SU-DHL-6 (cell line): ENCODE measurements at regions not wholly inside any gene's neighbourhood (a gene's known extent, or its start where the extent isn't known, plus 50 kb on each side); places are given as distances from the start of the nearest gene placed in this dataset.

Experiments
- H2AFZ ChIP-seq: fragments of 200-600 bp; sonication (generic); 2 replicates; pipeline ENCODE4 v1.6.1; 2014; ENCODE audit warnings: low read depth, mild to moderate bottlenecking, moderate library complexity, mixed read lengths, antibody characterized with exemption, low read length; ENCODE audit not compliant: severe bottlenecking
- H3F3A ChIP-seq: fragments of 200-600 bp; shearing (Covaris generic); 2 replicates; pipeline ENCODE4 v1.6.0; 2016; ENCODE audit warnings: antibody characterized with exemption, mild to moderate bottlenecking; ENCODE audit not compliant: insufficient read depth
- H3K27ac ChIP-seq: fragments of 200-600 bp; sonication (generic); 2 replicates; pipeline ENCODE4 v1.5.1; 2016; ENCODE audit warnings: low read depth, mild to moderate bottlenecking, low read length, moderate library complexity, mixed read lengths
- H3K27me3 ChIP-seq: fragments of 200-600 bp; sonication (generic), shearing (Covaris generic); 2 replicates; pipeline ENCODE4 v1.6.0; 2014; ENCODE audit warnings: mild to moderate bottlenecking, low read length
- H3K36me3 ChIP-seq: fragments of 200-600 bp; sonication (generic); 2 replicates; pipeline ENCODE4 v1.6.1; 2014; ENCODE audit warnings: mild to moderate bottlenecking, low read length, mixed read lengths
- H3K4me2 ChIP-seq: fragments of 300-600, 200-600 bp; shearing (Covaris generic), sonication (generic); 2 replicates; pipeline ENCODE4 v1.6.0; 2014; ENCODE audit warnings: low read length, low read depth, mild to moderate bottlenecking; ENCODE audit not compliant: poor library complexity, severe bottlenecking
- H3K4me3 ChIP-seq: fragments of 200-600 bp; sonication (generic); 2 replicates; pipeline ENCODE4 v1.5.1; 2014; ENCODE audit warnings: antibody characterized with exemption, low read length, mild to moderate bottlenecking, mixed read lengths; ENCODE audit not compliant: insufficient read depth, poor library complexity, severe bottlenecking
- H3K79me2 ChIP-seq: fragments of 200-600 bp; sonication (generic); 2 replicates; pipeline ENCODE4 v1.6.1; 2014; ENCODE audit warnings: mild to moderate bottlenecking, low read length, moderate library complexity; ENCODE audit not compliant: insufficient read depth
- H3K9ac ChIP-seq: fragments of 200-600 bp; sonication (generic); 2 replicates; pipeline ENCODE4 v1.7.0; 2014; ENCODE audit warnings: mild to moderate bottlenecking, low read length
- H3K9me2 ChIP-seq: fragments of 200-600 bp; sonication (generic); replicated peaks from 2 replicates; pipeline ENCODE4 v1.6.1; 2014; ENCODE audit warnings: low read length; ENCODE audit not compliant: insufficient read depth
- H3K9me3 ChIP-seq: fragments of 200-600 bp; sonication (generic); 2 replicates; pipeline ENCODE4 v1.6.1; 2014; ENCODE audit warnings: low read length, mixed read lengths; ENCODE audit not compliant: insufficient read depth
- H4K20me1 ChIP-seq: fragments of 200-600 bp; sonication (generic); 2 replicates; pipeline ENCODE4 v1.6.1; 2014; ENCODE audit warnings: low read depth, mild to moderate bottlenecking, antibody characterized with exemption, low read length, moderate library complexity, mixed read lengths
- EZH2phosphoT487 ChIP-seq: fragments of 200-600 bp; sonication (generic), shearing (Covaris generic); conservative IDR thresholded peaks from 2 replicates; pipeline ENCODE4 v1.6.1; 2018; ENCODE audit warnings: mild to moderate bottlenecking, antibody characterized with exemption, low read length, moderate library complexity, mixed read lengths
- TF ChIP-seq, protein P1 (sequence below): fragments of 200-600 bp; sonication (generic); IDR thresholded peaks from one replicate; pipeline ENCODE4 v1.5.1; 2017; ENCODE audit warnings: antibody characterized with exemption, mild to moderate bottlenecking, low read length, moderate library complexity; ENCODE audit not compliant: insufficient read depth, poor library complexity, severe bottlenecking

DNA sequence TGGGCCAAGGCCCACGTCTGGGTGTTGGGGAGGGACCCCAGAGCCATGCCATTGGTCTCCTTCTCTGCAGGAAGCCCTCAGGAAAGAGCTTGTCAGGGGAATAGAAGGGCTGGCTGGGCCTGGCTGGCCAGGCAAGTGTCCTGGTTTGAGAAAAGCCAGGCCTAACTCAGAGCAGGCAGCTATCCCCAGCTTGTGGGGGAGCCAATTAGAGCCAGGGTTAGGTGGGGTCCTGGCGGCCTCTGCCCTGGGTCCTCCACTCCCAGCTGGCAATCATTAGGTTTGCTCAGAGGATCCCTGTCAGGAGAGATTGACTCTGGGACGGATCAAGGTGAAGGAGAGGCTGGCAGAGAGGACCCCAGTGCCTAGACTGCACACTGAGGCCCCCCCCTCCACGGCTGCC is 64.8 kb downstream of the PJA1 start:
- Histone ChIP-seq H3K9ac (no peak overlapping the region), H4K20me1 (no peaks in the 10 kb centered on the region), H3K9me2 (no peaks in the 10 kb centered on the region), H3K4me2 (no peak overlapping the region), H3K27me3 (no peaks in the 10 kb centered on the region), H3K4me3 (no peak overlapping the region), H3K79me2 (no peaks in the 10 kb centered on the region), H3K27ac (no peak overlapping the region), H3K9me3 (no peaks in the 10 kb centered on the region), H2AFZ (no peak overlapping the region), H3K36me3 (no peaks in the 10 kb centered on the region), H3F3A (no peaks in the 10 kb centered on the region)
- TF ChIP-seq, protein P1, sequence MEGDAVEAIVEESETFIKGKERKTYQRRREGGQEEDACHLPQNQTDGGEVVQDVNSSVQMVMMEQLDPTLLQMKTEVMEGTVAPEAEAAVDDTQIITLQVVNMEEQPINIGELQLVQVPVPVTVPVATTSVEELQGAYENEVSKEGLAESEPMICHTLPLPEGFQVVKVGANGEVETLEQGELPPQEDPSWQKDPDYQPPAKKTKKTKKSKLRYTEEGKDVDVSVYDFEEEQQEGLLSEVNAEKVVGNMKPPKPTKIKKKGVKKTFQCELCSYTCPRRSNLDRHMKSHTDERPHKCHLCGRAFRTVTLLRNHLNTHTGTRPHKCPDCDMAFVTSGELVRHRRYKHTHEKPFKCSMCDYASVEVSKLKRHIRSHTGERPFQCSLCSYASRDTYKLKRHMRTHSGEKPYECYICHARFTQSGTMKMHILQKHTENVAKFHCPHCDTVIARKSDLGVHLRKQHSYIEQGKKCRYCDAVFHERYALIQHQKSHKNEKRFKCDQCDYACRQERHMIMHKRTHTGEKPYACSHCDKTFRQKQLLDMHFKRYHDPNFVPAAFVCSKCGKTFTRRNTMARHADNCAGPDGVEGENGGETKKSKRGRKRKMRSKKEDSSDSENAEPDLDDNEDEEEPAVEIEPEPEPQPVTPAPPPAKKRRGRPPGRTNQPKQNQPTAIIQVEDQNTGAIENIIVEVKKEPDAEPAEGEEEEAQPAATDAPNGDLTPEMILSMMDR = no peak
- no peak for TF ChIP-seq EZH2phosphoT487

DNA sequence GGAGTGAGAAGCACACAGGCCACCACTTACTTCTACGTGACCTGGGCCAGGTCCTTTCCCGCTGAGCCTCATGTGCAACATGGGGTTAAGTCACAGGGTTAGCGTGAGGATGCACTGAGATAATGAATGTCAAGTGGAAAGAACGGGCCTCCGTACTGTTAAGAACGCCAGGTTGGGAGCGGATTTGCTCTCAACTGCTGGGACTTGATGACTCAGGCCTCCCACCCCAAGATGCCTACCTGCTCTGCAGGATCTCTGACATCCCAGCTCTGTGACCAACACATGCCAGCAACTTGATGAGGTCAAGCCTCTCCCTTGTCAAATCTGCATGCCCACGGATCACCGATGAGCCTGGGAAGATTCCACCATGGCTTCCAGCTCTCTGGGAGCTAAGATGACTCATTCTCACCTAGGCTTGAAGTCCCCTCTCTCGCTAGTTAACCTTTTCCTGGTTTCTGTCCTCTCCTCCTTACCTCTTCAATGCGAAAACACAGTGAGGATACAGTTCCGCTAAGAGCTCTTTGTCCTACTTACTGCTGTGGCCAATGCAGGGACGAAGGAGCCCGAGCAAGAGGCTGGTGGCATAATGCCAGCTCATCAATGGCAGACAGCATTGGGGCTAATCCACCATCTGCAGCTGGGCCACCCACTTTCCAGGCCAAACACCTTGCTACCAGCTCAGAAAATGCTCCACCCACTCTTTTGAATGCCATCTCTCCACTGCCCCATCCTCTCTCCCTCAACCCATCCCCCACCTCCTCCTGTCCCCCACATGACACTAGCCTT is 67.6 kb downstream of the PJA1 start:
- H3K27ac ChIP-seq = no peak overlapping the region
- TF ChIP-seq, protein P1 = no peak
- no peak for TF ChIP-seq EZH2phosphoT487
- H3F3A ChIP-seq = no peaks in the 10 kb centered on the region

DNA sequence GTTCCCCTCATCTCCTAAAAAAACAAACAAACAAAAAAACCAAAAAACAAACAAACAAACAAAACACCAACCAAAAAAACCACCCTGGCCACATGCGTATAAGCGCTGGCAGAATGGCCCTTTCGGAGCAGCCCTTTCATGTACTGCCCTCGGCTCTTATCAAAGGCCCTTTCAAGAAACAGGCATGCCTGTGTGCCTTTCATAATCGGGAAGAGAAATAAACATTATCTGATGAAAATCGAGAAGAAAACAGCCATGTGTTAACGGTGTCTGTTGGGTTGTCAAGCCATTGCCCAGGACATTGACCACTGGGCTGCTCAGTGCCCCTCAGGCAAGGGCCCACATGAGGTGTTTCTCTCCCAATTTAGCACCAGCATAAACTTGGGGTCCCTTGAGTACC is 68.3 kb downstream of the PJA1 start:
- no peak overlapping the region for H2AFZ ChIP-seq
- H3K27ac ChIP-seq = no peak overlapping the region
- no peaks in the 10 kb centered on the region for H3K27me3 ChIP-seq
- H3K9ac ChIP-seq = no peak overlapping the region
- no peaks in the 10 kb centered on the region for H3F3A ChIP-seq
- no peak overlapping the region for H3K4me3 ChIP-seq
- no peaks in the 10 kb centered on the region for H3K9me3 ChIP-seq
- TF ChIP-seq, protein P1 = no peak
- no peak for TF ChIP-seq EZH2phosphoT487
- H3K79me2 ChIP-seq = no peaks in the 10 kb centered on the region
- no peaks in the 10 kb centered on the region for H4K20me1 ChIP-seq
- H3K4me2 ChIP-seq = no peak overlapping the region
- no peaks in the 10 kb centered on the region for H3K36me3 ChIP-seq
- no peaks in the 10 kb centered on the region for H3K9me2 ChIP-seq

More for the DNA sequence above, 67.6 kb downstream of the PJA1 start:
- H3K4me3 ChIP-seq = no peak overlapping the region
- H3K27me3 ChIP-seq = no peaks in the 10 kb centered on the region
- H3K4me2 ChIP-seq = no peak overlapping the region
- H4K20me1 ChIP-seq = no peaks in the 10 kb centered on the region
- H3K9me2 ChIP-seq = no peaks in the 10 kb centered on the region
- no peaks in the 10 kb centered on the region for H3K36me3 ChIP-seq
- H3K9ac ChIP-seq = no peak overlapping the region
- H2AFZ ChIP-seq = no peak overlapping the region
- no peaks in the 10 kb centered on the region for H3K9me3 ChIP-seq
- no peaks in the 10 kb centered on the region for H3K79me2 ChIP-seq
